Middle frontal gyrus (tissue), 1 donor: ENCODE measurements at regions not wholly inside any gene's neighbourhood (a gene's known extent, or its start where the extent isn't known, plus 50 kb on each side); places are given as distances from the start of the nearest gene placed in this dataset.
A peak's percentile ranks its signal among the peaks of the same experiment; 100 is the strongest.
"Not testable (repeated sequence)": the region's sequence is repeated elsewhere in the genome, so short reads cannot be mapped to it uniquely, and the experiment has no call there.

ENCODE experiments used
- DNase-seq: peaks from one replicate; pipeline ENCODE4 v3.0.0-alpha.2; 2015; ENCODE audit warnings: low spot score; ENCODE audit errors: extremely low spot score

DNA sequence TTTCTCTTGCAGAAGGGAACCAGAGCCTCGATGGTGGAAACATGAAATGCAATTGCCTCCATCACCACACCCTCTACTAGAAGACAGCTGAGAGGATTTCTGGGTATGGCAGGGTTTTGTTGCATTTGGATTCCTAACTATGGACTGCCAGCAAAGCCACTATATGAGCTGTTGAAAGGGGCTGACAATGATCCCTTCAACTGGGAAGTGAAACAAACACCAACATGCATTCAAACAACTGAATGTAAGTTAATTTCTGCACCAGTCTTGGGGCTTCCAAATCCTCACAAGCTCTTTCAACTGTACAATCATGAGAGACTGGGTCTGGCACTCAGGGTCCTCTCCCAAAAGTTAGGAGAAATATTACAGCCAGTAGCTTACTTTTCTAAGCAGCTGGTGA is 116.7 kb upstream of the PLCL2 start:
- no peak for DNase-seq

DNA sequence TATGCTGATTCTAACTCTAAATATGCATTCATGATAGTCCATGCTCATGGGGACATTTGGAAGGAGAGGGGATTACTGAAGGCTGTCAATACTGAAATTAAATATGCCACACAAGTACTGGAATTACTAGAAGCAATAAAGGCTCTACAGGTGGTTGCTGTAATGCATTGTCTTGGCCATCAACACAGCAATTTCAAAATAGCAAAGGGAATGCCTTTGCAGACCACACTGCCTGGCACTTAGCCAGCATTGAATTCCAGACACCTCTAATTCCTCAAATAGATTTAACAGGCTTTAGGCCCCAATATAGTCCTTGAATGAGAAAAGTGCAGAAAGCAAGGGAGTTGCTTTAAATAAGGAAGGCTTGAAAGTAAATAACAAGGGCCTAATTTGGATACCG is 115.8 kb upstream of the PLCL2 start:
- no peak for DNase-seq

DNA sequence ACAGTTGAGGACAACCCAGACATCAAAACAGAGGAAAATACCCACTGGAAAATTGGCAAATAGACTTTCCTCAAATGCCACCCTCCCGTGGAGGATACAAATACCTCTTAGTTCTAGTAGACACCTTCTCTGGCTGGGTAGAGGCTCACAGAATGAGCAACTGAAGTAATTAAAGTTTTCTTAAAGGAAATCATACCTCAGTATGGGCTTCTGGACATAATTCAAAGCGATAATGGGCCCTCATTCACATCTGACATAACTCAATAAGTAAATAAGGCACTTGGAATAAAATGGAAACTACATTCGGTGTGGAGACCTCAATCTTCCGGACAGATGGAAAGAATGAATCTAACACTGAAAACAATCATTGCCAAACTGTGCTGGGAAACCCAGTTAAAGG is 115.2 kb upstream of the PLCL2 start:
- DNase-seq, result no peak

DNA sequence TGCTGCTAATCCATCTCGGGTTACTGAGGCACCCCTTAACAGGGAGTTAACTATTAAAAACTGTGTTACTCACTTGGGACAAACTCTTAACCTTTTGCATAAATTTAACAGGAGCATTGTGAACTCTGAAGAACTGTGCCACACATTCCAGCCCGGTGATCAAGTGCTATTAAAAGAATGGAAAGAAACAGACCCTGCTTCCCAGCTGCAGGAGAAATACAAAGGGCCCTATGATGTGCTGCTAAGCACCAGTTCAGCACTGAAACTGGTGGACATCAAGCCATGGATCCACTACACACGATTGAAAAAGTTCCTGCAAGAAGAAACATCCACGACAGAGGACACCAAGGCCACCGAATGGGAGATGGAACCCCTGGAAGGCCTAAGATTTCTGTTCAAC is 114.7 kb upstream of the PLCL2 start:
- DNase-seq, result no peak

DNA sequence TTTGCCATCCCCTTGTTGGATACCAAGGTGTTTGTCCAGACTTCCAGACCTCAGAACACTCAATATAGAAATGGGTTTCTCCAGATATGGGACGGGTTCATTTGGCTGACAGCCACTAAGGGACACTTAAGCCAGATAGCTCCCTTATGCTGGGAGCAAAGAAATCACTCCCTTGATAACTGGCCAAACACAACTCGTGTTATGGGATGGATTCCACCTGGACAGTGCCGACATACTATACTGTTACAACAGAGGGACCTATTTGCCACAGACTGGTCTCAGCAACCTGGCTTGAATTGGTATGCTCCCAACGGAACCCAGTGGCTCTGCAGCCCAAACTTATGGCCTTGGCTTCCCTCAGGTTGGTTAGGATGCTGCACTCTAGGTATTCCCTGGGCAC is 114.0 kb upstream of the PLCL2 start:
- no peak for DNase-seq

DNA sequence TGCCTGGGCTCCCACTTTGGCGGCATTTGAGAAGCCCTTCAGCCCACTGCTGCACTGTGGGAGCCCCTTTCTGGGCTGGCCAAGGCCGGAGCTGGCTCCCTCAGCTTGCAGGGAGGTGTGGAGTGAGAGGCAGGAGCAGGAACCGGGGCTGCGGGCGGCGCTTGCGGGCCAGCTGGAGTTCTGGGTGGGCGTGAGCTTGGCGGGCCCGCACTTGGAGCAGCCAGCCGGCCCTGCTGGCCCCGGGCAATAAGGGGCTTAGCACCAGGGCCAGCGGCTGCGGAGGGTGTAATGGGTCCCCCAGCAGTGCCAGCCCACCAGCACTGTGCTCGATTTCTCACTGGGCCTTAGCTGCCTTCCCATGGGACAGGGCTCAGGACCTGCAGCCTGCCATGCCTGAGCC is 111.2 kb upstream of the PLCL2 start:
- not testable (repeated sequence) for DNase-seq

DNA sequence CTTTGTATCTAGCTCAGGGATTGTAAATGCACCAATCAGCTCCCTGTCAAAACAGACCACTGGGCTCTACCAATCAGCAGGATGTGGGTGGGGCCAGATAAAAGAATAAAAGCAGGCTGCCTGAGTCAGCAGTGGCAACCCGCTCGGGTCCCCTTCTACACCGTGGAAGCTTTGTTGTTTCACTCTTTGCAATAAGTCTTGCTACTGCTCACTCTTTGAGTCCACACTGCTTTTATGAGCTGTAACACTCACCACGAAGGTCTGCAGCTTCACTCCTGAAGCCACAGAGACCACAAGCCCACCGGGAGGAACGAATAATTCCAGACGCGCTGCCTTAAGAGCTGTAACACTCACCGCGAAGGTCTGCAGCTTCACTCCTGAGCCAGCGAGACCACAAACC is 110.2 kb upstream of the PLCL2 start:
- DNase-seq, result not testable (repeated sequence)

DNA sequence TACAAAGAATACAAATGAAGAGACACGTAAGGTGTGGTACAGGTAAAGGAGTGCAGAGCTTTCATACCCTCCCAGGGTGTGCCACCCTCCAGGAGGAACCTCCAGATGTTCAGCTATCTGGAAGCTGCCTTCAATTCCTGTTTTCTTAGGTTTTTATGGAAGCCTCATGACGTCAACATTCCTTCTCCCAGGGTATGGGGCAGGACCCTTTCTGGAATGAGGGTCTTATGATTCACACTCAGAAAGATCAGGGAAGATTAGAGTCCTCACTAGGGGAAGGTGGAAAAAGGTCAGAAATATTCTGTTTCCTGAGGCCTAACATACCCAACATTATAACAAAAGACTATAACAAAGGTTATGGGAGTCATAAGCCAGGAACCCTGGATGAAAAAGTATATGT is 99.8 kb upstream of the PLCL2 start:
- DNase-seq, result no peak

DNA sequence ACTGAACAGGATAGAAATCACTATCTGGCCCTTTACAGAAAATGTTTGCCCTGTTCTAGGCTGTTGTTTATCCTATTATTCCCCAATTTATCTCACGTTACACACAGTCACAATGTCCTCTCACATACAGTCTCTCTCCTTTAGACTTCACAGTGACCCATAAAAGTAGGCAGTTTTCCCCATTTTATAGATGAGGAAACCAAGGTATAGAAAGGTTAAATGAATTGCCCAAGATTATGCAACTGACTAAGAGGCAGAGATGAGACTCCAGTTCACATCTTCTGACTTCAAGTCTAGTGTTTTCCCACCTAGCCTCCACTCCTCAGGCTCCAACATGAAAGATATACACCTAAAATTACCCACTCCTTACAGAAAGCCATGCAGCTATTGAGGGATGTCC is 99.3 kb upstream of the PLCL2 start:
- DNase-seq, result no peak

DNA sequence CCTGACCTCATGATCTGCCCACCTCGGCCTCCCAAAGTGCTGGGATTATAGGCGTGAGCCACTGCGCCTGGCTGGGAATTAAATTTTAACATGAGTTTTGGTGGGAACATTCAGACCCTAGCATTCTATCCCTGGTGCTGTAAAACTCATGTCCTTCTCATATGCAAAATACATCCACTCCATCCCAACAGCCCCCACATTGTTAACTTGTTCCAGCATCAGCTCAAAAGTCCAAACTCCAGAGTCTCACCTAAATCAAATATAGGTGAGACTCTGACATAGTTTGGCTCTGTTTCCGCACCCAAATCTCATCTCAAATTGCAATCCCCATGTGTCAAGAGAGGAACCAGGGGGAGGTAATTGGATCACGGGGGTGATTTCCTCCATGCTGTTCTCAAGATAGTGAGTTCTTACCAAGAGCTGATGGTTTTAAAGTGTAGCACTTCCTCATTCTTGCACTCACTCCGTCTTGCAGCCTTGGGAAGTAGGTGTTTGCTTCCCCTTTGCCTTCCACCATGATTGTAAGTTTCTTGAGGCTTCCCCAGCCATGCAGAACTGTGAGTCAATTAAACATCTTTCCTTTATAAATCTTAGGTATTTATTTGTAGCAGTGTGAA is 96.2 kb upstream of the PLCL2 start:
- DNase-seq, result no peak

DNA sequence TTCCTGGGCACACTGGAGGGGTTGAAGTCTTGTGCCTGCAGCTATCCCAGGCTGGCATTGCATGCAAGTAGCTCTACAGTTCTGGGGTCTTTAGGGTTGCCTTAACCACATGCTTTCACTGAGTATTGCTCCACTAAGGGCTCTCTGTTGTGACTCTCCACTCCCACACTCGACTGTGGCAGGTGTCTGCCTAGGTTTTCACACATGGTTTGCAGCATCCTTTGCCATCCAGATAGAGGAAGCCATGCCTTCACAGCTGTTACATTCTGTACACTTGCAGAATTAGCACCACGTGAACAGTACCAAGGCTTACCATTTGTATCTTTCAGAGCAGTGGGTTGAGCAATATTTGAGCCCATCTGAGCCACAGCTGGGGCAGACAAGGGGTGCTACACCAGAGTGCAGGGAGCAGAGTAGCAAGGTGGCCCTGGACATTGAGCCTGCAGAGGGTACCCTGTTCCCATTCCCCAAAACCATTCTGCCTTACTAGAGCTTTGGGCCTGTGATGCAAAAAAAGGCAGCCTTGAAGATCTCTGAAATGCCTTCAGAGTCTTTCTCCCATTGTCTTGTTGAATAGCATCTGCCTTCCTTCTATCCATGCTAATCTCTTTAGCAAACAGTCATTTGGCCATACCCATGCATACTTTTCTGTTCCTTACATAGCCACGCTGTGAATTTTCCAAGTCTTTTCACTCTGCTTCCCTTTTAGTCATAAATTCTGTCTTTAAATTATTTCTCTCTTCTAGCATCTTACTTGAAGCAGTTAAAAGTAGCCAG is 95.2 kb upstream of the PLCL2 start:
- DNase-seq, result no peak

DNA sequence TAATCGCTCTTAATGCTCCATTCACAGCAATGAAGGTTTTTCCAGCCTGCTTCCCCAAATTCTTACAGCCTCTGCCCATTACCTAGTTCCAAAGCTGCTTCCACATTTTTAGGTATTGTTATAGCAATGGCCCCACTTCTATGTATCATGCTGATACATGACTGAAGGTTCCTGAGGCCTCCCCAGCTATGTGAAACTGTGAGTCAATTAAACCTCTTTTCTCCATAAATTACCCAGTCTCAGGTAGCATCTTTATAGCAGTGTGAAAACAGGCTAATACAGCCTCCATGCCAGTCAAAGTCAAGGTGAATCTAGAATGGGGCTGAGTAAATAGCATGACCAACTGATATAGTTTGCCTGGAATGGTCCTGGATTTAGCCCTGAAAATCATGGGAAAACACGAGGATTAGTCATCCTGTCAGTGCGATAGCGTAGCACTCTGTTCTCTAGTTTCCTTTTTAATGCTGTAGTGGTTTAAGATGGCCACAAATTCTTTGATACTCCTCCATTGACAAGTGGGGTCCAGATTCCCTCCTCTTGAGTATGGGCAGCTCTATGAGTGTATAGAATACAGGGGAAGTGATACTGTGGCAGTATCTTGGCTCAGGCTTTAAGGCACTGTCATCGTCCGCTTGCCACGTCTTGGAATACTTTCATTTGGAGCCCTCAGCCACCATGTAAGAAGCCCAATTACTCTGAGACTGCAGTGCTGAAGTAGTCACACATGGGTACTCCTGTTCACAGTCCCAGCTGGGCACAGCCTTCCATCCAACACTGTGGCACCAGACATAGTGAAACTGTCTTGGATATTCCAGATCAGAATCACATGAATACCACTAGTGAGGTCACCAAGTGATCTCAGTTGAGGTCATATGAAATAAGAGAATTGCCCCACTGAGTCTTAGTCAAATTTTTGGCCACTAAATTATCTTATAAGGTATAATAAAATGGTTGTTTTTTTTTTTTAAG is 94.0 kb upstream of the PLCL2 start:
- DNase-seq, result no peak

DNA sequence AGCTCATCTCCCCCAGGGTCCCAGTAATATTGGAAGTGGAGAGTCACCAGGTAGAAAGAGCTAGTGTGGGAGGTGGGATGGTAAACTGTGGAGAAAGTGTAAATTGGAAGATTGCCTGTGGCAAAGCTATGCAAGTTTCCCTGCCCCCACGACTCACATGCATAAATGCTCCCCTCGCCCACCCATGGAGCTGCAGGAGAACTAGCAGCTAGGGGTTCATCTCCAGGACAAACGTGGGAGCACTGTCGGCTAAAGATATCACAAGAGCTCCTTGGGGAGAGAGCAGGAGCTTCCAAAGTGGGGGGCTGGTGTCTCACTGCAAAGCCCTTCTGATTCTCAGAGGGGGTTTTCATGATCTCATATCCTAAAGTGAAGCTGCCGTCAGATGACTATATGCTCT is 91.4 kb upstream of the PLCL2 start:
- DNase-seq, result no peak

DNA sequence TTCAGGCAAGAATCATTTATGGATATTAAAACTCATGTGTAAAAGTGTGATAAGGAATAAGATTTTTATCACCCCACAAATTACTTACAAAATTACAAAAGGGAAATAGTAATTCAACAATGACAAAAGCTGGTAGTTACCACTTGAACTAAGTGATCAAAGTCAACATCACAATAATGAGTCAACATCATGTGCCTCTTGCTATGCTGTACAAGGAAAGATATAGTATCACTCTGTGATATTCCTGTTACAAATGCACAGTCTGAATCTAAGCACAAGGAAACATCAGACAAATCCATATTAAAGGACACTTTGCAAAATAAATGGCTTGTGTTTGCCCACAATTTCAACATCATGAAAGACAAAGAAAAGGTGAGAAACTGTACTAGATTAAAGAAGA is 90.5 kb upstream of the PLCL2 start:
- DNase-seq, result no peak

DNA sequence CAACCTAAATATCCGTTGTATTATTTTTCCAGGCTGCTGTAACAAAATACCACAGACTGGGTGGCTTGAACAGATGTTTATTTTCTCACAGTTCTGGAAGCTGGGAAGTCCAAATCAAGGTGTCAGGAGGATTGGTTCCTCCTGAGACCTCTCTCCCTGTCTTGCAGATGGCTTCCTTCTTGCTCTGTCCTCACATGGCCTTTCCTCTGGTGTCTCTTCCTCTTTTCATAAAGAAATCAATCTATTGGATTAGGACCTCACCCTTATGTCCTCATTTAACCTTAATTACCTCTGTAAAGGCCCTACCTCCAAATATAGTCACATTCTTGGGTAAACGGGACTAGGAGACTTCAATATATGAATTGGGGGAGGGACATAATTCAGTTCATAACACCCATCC is 89.2 kb upstream of the PLCL2 start:
- DNase-seq, result no peak

DNA sequence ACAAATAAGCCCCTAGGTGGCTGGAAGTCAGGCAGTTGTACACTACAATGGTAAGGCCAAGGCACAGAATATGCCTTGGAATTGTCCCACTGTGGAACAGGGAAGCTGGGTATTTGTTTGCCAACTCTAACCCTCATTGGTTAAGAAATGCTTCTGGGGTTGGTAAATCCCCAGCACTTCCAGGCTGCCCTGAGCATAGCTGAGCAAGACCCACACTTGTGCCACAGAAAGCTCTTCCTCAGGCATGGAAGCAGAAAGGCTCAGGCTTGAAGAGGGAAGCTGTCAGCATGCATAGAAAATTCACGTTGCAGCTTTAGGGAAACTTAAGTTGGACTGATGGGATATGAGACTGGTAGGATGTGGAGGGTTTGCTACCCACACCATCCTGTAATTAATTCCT is 86.9 kb upstream of the PLCL2 start:
- DNase-seq, result no peak

DNA sequence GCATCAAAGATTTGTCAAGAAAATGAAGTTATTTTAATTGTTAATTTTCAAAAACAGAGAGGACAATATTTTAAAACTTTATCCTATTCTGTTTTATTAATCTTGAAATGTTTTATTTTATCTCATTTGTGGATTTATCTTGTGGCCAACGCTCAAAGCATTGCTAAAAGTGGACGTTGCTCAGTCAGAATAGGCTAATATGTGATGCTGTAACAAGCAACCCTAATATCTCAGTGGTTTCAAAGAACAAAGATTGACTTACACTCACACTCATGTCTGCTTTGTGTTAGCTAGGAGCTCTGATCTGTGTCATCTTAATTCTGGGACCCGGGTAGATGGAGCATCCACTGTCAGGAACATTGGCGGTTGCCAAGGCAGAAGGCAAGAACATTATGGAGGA is 86.0 kb upstream of the PLCL2 start:
- no peak for DNase-seq

DNA sequence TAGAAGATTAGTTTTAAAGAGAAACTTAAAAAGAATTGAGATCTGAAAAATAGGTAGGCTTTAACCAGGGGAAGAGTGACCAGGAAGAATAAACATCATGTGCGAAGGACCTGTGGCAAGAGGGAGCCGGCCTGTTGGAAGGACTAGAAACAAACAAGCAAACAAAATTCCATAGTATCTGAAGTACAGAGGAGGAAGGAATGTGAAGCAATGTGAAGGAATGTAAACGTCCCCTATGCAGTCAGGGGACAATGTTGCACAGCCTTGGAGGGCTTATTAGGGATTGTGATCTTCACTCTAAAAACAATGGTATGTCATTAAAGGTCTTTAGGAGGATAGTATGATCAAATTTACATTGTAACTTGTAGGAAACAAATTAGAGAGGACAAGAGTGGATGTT is 84.4 kb upstream of the PLCL2 start:
- no peak for DNase-seq

DNA sequence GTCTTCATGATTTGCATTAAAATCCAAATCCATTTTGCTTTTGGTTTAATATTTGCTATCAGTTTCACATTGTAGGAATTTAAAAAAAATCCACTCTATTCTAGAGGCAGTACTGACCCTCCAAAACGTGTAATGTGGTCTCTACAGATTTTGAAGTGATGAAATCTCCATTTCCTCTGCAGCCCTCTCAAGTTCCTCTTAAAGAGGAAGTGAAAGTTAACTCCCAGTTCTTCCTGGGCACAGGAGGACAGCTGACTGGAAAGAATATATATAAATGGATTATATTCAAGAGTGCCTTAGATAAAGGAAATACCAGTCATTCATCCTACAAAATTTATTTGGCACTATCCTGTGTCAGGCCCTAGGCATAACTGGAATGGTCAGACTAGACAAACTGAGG is 83.5 kb upstream of the PLCL2 start:
- no peak for DNase-seq

DNA sequence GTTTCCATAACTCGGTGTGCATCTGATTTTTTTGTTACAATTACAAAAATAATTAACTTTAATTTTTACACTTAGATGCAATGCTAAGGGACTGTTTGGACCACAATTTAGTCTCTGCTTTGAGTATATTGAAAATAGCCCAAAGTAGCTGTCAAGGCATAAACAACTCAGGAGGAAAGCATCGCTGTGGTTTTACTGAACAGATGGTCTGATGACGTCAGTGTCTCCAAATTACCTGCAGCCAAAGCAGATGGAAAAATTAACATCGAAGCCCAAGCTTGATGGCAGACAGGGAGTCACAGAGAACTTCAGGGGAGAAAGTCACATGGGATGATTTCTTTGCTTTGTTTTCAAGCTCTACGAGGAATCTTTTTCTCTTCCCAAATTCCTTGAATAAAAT is 83.1 kb upstream of the PLCL2 start:
- DNase-seq, result peak; percentile 49

DNA sequence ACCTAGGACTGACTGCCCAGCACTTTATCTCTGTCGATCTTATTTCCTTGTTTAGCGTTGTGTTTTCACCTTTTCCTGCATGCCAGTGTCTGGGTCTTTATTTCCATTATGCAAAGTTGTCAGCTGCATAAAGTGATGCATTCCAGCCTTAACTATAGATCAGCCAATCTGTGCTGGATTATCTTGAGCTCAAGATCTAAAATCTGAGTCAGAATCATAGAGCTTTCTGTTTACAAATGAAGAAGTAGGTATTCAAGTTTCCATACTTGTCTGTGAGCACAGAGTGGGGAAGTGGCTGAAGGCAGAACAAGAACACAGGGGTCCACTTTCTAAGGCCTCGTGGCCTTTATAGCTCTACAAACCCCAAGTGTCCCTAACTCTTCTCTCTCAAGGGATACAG is 82.4 kb upstream of the PLCL2 start:
- no peak for DNase-seq

DNA sequence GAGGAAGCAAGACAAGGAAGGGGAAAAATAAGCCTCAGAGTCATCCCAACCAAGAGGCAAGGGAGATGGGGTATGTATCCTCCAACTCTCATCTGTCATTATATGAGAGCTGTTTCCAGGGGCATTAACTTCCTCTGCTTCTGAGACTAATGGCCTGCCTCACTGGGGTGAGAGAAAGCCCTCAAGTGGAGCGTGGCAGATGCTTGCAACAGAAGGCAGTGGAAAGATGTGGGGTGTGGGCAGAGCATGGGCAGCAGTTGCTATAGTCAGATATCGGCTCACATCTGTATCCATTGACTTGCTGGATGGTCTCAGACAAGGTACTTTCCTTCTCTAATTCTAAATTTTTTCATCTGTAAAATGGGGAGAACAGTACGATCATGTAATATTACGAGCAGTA is 81.7 kb upstream of the PLCL2 start:
- DNase-seq, result no peak
